NK-92 treated with Interleukin-12 subunit alpha and Interleukin-12 subunit beta, amount 100 ng/mL, for 24 hours (cell line): ENCODE measurements at regions not wholly inside any gene's neighbourhood (a gene's known extent, or its start where the extent isn't known, plus 50 kb on each side); places are given as distances from the start of the nearest gene placed in this dataset.
"Not testable (repeated sequence)": the region's sequence is repeated elsewhere in the genome, so short reads cannot be mapped to it uniquely, and the experiment has no call there.

Source experiments
- DNase-seq: peaks from one replicate; lab custom pipeline; 2025; lab: John Stamatoyannopoulos, UW

- DNase-seq, result no peak
These were observed 241.5 kb downstream of the SATB2 start for GRCh38 chr2:199216253-199216652.

- DNase-seq, result no peak
These were observed 250.7 kb downstream of the SATB2 start for GRCh38 chr2:199207011-199207410.

- no peak for DNase-seq
These were observed 251.2 kb downstream of the SATB2 start for GRCh38 chr2:199206536-199206935.

- no peak for DNase-seq
These were observed 254.8 kb downstream of the SATB2 start for GRCh38 chr2:199202964-199203363.

- DNase-seq, result no peak
These were observed 256.2 kb downstream of the SATB2 start for GRCh38 chr2:199201539-199201938.

GRCh38 chr2:199199797-199200196, 257.9 kb downstream of the SATB2 start:
- no peak for DNase-seq

- no peak for DNase-seq
These were observed 260.3 kb downstream of the SATB2 start for GRCh38 chr2:199197448-199197847.

- DNase-seq, result no peak
These were observed 261.1 kb downstream of the SATB2 start for GRCh38 chr2:199196686-199197085.

GRCh38 chr2:199195927-199196502, 261.7 kb downstream of the SATB2 start:
- DNase-seq, result no peak

GRCh38 chr2:199191461-199191860, 266.3 kb downstream of the SATB2 start:
- DNase-seq, result no peak

GRCh38 chr2:199189229-199189628, 268.5 kb downstream of the SATB2 start:
- no peak for DNase-seq

GRCh38 chr2:199186301-199186751, 271.4 kb downstream of the SATB2 start:
- no peak for DNase-seq

- DNase-seq, result not testable (repeated sequence)
These were observed 272.6 kb downstream of the SATB2 start for GRCh38 chr2:199185174-199185573.

- no peak for DNase-seq
These were observed 293.9 kb downstream of the SATB2 start for GRCh38 chr2:199163613-199164458.

GRCh38 chr2:199160677-199161465, 296.9 kb downstream of the SATB2 start:
- no peak for DNase-seq

GRCh38 chr2:199160081-199160480, 297.7 kb downstream of the SATB2 start:
- no peak for DNase-seq

GRCh38 chr2:199148076-199148845, 309.5 kb downstream of the SATB2 start:
- no peak for DNase-seq

- no peak for DNase-seq
These were observed 310.5 kb downstream of the SATB2 start for GRCh38 chr2:199147216-199147615.

GRCh38 chr2:199144546-199144945, 313.2 kb downstream of the SATB2 start:
- no peak for DNase-seq

- DNase-seq, result no peak
These were observed 313.7 kb downstream of the SATB2 start for GRCh38 chr2:199144036-199144435.

GRCh38 chr2:199136681-199137080, 321.1 kb downstream of the SATB2 start:
- DNase-seq, result no peak

- DNase-seq, result no peak
These were observed 321.5 kb downstream of the SATB2 start for GRCh38 chr2:199136242-199136641.
